ENCODE measurements at regions not wholly inside any gene's neighbourhood (a gene's known extent, or its start where the extent isn't known, plus 50 kb on each side); places are given as distances from the start of the nearest gene placed in this dataset.
A peak's percentile ranks its signal among the peaks of the same experiment; 100 is the strongest.

GRCh38 chr13:74305876-74306275 is 171.7 kb upstream of the KLF12 start:
- Mint-ChIP-seq H3K27ac (no peak overlapping the region), H3K27me3 (no peaks in the 10 kb centered on the region), H3K4me1 (ENCODE audit: low read depth) (peaks cover 6% of the 10 kb centered on the region), H3K9me3 (no peaks in the 10 kb centered on the region), H3K4me3 (no peak overlapping the region), H3K36me3 (ENCODE audit: low read depth) (no peaks in the 10 kb centered on the region)
- Histone ChIP-seq H3K4me3 (ENCODE audit: low read length) (no peak overlapping the region), H3K4me1 (ENCODE audit: insufficient read depth, low read length) (no peaks in the 10 kb centered on the region), H3K27me3 (ENCODE audit: control insufficient read depth in 1 of 2, insufficient read depth in 2 of 2, low read length in 2 of 2) (no peaks in the 10 kb centered on the region), H3K9me3 (ENCODE audit: control insufficient read depth in 1 of 2, insufficient read depth in 1 of 2, low read length in 2 of 2) (no peaks in the 10 kb centered on the region), H3K27ac (ENCODE audit: low read depth in 1 of 2, low read length in 2 of 2) (no peak overlapping the region), H3K36me3 (ENCODE audit: insufficient read depth, low read length) (no peaks in the 10 kb centered on the region)
- DNase-seq (peak in 2 of 14 experiments; percentile 13 to 26), ATAC-seq (ENCODE audit: poor library complexity) (no peak)
- ChIA-PET POLR2A (no interaction called here), CTCF (interaction anchor here (1.4 kb wide), 1 partner anchor 16 kb away, joined by 3 read pairs; no protein-coding TSS in a partner anchor)
- intact Hi-C loops (cut with DNase I, micrococcal nuclease), result no loop called here
- TF ChIP-seq, protein P1, sequence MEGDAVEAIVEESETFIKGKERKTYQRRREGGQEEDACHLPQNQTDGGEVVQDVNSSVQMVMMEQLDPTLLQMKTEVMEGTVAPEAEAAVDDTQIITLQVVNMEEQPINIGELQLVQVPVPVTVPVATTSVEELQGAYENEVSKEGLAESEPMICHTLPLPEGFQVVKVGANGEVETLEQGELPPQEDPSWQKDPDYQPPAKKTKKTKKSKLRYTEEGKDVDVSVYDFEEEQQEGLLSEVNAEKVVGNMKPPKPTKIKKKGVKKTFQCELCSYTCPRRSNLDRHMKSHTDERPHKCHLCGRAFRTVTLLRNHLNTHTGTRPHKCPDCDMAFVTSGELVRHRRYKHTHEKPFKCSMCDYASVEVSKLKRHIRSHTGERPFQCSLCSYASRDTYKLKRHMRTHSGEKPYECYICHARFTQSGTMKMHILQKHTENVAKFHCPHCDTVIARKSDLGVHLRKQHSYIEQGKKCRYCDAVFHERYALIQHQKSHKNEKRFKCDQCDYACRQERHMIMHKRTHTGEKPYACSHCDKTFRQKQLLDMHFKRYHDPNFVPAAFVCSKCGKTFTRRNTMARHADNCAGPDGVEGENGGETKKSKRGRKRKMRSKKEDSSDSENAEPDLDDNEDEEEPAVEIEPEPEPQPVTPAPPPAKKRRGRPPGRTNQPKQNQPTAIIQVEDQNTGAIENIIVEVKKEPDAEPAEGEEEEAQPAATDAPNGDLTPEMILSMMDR (IDR thresholded peaks at IDR 0.05), result no peak

DNA sequence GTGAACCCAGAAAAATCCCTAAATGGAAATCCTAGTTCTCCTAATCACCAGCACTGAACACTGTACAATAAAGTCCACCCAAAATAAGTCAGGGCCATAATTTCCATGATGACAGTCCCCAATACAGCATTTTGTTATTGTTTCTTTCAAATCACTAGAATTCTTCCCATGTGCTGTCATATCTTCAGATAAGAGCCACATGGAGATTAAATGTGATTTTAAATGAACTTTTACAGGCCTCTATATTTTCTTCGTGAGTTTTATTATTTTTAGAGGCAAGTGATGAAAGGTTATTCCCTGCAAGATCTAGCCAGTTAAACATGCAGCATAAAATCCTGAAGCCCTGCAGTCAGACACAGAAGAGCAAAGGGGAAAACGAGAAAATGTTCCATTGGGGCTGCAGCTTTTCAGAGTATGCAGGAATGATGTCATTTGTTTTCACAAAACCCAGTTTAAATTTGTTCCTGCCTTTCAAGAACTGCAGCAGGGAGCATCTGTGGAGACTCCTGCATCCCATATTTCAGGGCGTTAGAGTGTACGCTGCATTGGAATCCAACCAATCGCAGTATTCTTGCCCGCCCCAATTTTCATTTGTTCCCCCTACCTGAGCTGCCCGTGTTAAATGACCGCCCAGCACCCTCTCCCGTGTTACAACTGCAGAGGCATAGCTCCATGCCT is 167.2 kb upstream of the KLF12 start:
- Histone ChIP-seq H3K4me3 (ENCODE audit: low read length) (no peak overlapping the region), H3K36me3 (ENCODE audit: insufficient read depth, low read length) (no peaks in the 10 kb centered on the region), H3K9me3 (ENCODE audit: control insufficient read depth in 1 of 2, insufficient read depth in 1 of 2, low read length in 2 of 2) (no peaks in the 10 kb centered on the region), H3K27me3 (ENCODE audit: control insufficient read depth in 1 of 2, insufficient read depth in 2 of 2, low read length in 2 of 2) (no peaks in the 10 kb centered on the region), H3K4me1 (ENCODE audit: insufficient read depth, low read length) (no peaks in the 10 kb centered on the region), H3K27ac (ENCODE audit: low read depth in 1 of 2, low read length in 2 of 2) (no peak overlapping the region)
- no peak overlapping the region for H3K27ac Mint-ChIP-seq
- no peaks in the 10 kb centered on the region for H3K27me3 Mint-ChIP-seq
- H3K36me3 Mint-ChIP-seq (ENCODE audit: low read depth), result no peaks in the 10 kb centered on the region
- H3K4me1 Mint-ChIP-seq (ENCODE audit: low read depth), result peaks cover 6% of the 10 kb centered on the region
- H3K4me3 Mint-ChIP-seq, result no peak overlapping the region
- POLR2A ChIA-PET, result interaction anchor here (1.3 kb wide), 1 partner anchor 13 kb away, joined by 4 read pairs; no protein-coding TSS in a partner anchor
- CTCF ChIA-PET, result interaction anchor here (1.0 to 1.5 kb wide), 2 partner anchors 10 to 15 kb away, joined by 3 to 5 read pairs; no protein-coding TSS in a partner anchor
- ATAC-seq (ENCODE audit: poor library complexity) (no peak), DNase-seq (no peak)
- intact Hi-C loops (cut with DNase I, micrococcal nuclease), result no loop called here
- H3K9me3 Mint-ChIP-seq, result no peaks in the 10 kb centered on the region
- TF ChIP-seq, protein P1 (IDR thresholded peaks at IDR 0.05), result no peak

DNA sequence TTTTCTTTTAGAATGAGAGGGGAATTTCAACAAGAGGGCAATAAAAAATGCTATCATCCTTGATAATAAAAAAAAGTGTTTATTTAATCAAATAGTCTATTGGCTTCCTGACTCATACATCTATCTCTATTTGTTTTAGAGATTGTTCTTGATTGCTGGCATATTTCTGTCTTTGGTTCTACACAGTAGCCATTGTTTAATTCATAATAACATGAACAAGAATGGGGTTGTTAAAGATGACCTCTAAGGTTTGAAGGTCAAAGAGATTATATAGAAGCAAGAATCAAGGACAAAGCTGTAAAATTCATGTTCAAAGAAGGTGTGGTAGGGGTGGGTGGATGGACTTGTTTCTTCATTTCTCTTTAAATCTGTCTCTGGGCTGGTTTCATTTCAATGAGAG is 166.0 kb upstream of the KLF12 start:
- ATAC-seq (ENCODE audit: poor library complexity), result no peak
- Mint-ChIP-seq H3K36me3 (ENCODE audit: low read depth) (no peaks in the 10 kb centered on the region), H3K27me3 (no peaks in the 10 kb centered on the region), H3K27ac (no peak overlapping the region), H3K4me1 (ENCODE audit: low read depth) (no peaks in the 10 kb centered on the region), H3K4me3 (no peak overlapping the region), H3K9me3 (no peaks in the 10 kb centered on the region)
- no peak for DNase-seq
- ChIA-PET POLR2A (interaction anchor here (0.8 kb wide), 1 partner anchor 273 kb away, joined by 3 read pairs; no protein-coding TSS in a partner anchor), CTCF (interaction anchor here (0.8 to 1.5 kb wide), 3 partner anchors 9 to 30 kb away, joined by 3 to 5 read pairs (median 4); no protein-coding TSS in a partner anchor)
- H3K9me3 ChIP-seq (ENCODE audit: control insufficient read depth in 1 of 2, insufficient read depth in 1 of 2, low read length in 2 of 2), result no peaks in the 10 kb centered on the region
- no peaks in the 10 kb centered on the region for H3K4me1 ChIP-seq (ENCODE audit: insufficient read depth, low read length)
- TF ChIP-seq, protein P1 (IDR thresholded peaks at IDR 0.05), result no peak
- H3K27ac ChIP-seq (ENCODE audit: low read depth in 1 of 2, low read length in 2 of 2), result no peak overlapping the region
- intact Hi-C loops (cut with DNase I, micrococcal nuclease), result no loop called here
- no peaks in the 10 kb centered on the region for H3K36me3 ChIP-seq (ENCODE audit: insufficient read depth, low read length)
- H3K27me3 ChIP-seq (ENCODE audit: control insufficient read depth in 1 of 2, insufficient read depth in 2 of 2, low read length in 2 of 2), result no peaks in the 10 kb centered on the region
- no peak overlapping the region for H3K4me3 ChIP-seq (ENCODE audit: low read length)
